GM12878 (cell line): ENCODE measurements at regions not wholly inside any gene's neighbourhood (a gene's known extent, or its start where the extent isn't known, plus 50 kb on each side); places are given as distances from the start of the nearest gene placed in this dataset.

Experiments
- SMC3 ChIP-seq: IDR thresholded peaks from 2 replicates; pipeline ENCODE4 v1.6.1; 2011; ENCODE audit warnings: low read length, improper control_type of control experiment, borderline replicate concordance
- ZBTB11 ChIP-seq: fragments of 450-650 bp; formaldehyde crosslinking; IDR thresholded peaks from 2 replicates; pipeline ENCODE4 v1.5.0; 2022; ENCODE audit warnings: mild to moderate bottlenecking, missing genetic modification characterization
- ZBTB33 ChIP-seq: fragments of 450-650 bp; IDR thresholded peaks from 2 replicates; pipeline ENCODE4 v1.6.1; 2017; ENCODE audit warnings: mild to moderate bottlenecking
- TF ChIP-seq, protein P1 (sequence below): fragments of 450-650 bp; formaldehyde crosslinking; IDR thresholded peaks from 2 replicates; pipeline ENCODE4 v1.4.0; 2022; ENCODE audit warnings: mild to moderate bottlenecking, moderate library complexity

DNA sequence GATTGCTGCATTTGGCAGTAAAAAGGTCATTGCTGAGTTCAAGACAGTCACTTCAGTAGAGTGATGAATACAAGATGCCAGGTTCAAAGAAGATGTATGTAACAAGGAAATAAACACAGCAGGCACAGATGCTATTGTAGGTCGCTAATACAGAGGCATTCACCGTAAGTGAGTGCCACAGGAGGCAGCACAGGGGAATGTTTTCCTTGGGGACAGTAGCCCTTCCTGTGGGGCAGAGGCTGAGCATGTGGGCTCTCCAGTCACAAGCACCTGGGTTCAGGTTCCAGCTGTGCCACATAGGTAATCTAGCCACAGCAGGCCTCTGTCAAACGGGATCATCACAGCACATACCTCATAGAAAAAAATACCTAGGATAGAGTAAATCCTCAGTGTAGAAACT is 86.3 kb downstream of the RSL24D1 start (continued):
- no peak for TF ChIP-seq ZBTB33
- TF ChIP-seq, protein P1, sequence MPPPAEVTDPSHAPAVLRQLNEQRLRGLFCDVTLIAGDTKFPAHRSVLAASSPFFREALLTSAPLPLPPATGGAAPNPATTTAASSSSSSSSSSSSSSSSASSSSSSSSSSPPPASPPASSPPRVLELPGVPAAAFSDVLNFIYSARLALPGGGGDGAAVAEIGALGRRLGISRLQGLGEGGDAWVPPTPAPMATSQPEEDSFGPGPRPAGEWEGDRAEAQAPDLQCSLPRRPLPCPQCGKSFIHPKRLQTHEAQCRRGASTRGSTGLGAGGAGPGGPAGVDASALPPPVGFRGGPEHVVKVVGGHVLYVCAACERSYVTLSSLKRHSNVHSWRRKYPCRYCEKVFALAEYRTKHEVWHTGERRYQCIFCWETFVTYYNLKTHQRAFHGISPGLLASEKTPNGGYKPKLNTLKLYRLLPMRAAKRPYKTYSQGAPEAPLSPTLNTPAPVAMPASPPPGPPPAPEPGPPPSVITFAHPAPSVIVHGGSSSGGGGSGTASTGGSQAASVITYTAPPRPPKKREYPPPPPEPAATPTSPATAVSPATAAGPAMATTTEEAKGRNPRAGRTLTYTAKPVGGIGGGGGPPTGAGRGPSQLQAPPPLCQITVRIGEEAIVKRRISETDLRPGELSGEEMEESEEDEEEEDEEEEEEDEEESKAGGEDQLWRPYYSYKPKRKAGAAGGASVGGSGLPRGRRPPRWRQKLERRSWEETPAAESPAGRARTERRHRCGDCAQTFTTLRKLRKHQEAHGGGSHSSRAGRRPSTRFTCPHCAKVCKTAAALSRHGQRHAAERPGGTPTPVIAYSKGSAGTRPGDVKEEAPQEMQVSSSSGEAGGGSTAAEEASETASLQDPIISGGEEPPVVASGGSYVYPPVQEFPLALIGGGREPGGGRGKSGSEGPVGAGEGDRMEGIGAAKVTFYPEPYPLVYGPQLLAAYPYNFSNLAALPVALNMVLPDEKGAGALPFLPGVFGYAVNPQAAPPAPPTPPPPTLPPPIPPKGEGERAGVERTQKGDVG (CRISPR knock-in tag) = no peak
- TF ChIP-seq SMC3 = no peak
- TF ChIP-seq ZBTB11 (CRISPR knock-in tag) = no peak
